Prostate gland (tissue), 2 donors: ENCODE measurements at regions not wholly inside any gene's neighbourhood (a gene's known extent, or its start where the extent isn't known, plus 50 kb on each side); places are given as distances from the start of the nearest gene placed in this dataset.
"Not testable (repeated sequence)": the region's sequence is repeated elsewhere in the genome, so short reads cannot be mapped to it uniquely, and the experiment has no call there.

Experiments
- DNase-seq: peaks from one replicate; pipeline ENCODE4 v3.0.0-alpha.2; 2019; ENCODE audit warnings: low spot score
- H3K27ac ChIP-seq, 2 donors: fragments of 200-600 bp; sonication (generic); 2 replicates each; pipeline ENCODE4 v1.5.1; 2017 to 2019
- H3K27me3 ChIP-seq: fragments of 200-600 bp; sonication (generic); replicated peaks from 2 replicates; pipeline ENCODE4 v1.5.1; 2019; ENCODE audit not compliant: insufficient read depth
- H3K36me3 ChIP-seq, 2 donors: fragments of 200-600 bp; sonication (generic); 1 replicate in 1 of 2; 2 replicates in 1 of 2; pipeline versions ENCODE4 v1.5.1 to v1.8.1; 2017 to 2019
- H3K4me1 ChIP-seq: fragments of 200-600 bp; sonication (generic); replicated peaks from 2 replicates; pipeline ENCODE4 v1.5.1; 2019
- H3K4me3 ChIP-seq, 2 donors: fragments of 200-600 bp; sonication (generic); 2 replicates each; pipeline ENCODE4 v1.5.1; 2017 to 2019
- H3K9me3 ChIP-seq: fragments of 200-600 bp; sonication (generic); 2 replicates; pipeline ENCODE4 v1.5.1; 2017
- CTCF ChIP-seq, 4 experiments: fragments of 200-600 bp in 2 of 4; fragments of 450-650 bp in 2 of 4; sonication (generic) in 2 of 4; IDR thresholded peaks; 1 replicate in 3 of 4; 2 replicates in 1 of 4; pipeline ENCODE4 v1.5.1; 2016 to 2019; ENCODE audit warnings: antibody characterized with exemption in 4 of 4, mild to moderate bottlenecking in 2 of 4, moderate library complexity in 2 of 4
- POLR2A ChIP-seq: fragments of 450-650 bp; IDR thresholded peaks from one replicate; pipeline ENCODE4 v1.6.1; 2016; ENCODE audit warnings: antibody characterized with exemption, mild to moderate bottlenecking
- POLR2AphosphoS5 ChIP-seq: sonication (generic); formaldehyde crosslinking; IDR thresholded peaks from one replicate; pipeline ENCODE4 v1.6.1; 2017; ENCODE audit warnings: antibody characterized with exemption
- WGBS: methylation state at CpG from one replicate; pipeline ENCODE4 v1.1.5; 2018; 5-methylcytosine and 5-hydroxymethylcytosine counted together
- intact Hi-C: fragments of 100-400 bp; cut with DNase I; formaldehyde crosslinking; loops from one replicate; pipeline ENCODE4 v1.14.2; 2022

GRCh38 chr9:74095925-74096324 is 401.2 kb upstream of the RORB start:
- H3K27me3 ChIP-seq, result no peaks in the 10 kb centered on the region
- no peak for DNase-seq
- no peak overlapping the region for H3K4me3 ChIP-seq
- WGBS, result 86% methylated on average over 2 of the region's 2 CpGs
- intact Hi-C loops, result no loop called here
- no peak overlapping the region for H3K27ac ChIP-seq
- H3K4me1 ChIP-seq, result no peaks in the 10 kb centered on the region
- H3K36me3 ChIP-seq, result no peaks in the 10 kb centered on the region
- TF ChIP-seq POLR2A (no peak), POLR2AphosphoS5 (no peak), CTCF (IDR thresholded peaks at IDR 0.05) (no peak)
- H3K9me3 ChIP-seq, result no peaks in the 10 kb centered on the region

- no peak for DNase-seq
- 88% methylated on average over 2 of the region's 2 CpGs for WGBS
- no peaks in the 10 kb centered on the region for H3K4me1 ChIP-seq
- H3K9me3 ChIP-seq, result no peaks in the 10 kb centered on the region
- H3K27me3 ChIP-seq, result no peaks in the 10 kb centered on the region
- no peak for TF ChIP-seq CTCF (IDR thresholded peaks at IDR 0.05)
- no peak for TF ChIP-seq POLR2AphosphoS5
- no peak for TF ChIP-seq POLR2A
- no peaks in the 10 kb centered on the region for H3K36me3 ChIP-seq
- H3K4me3 ChIP-seq, result no peak overlapping the region
- intact Hi-C loops, result no loop called here
- H3K27ac ChIP-seq, result no peak overlapping the region
Measured at GRCh38 chr9:74096420-74096819, 400.7 kb upstream of the RORB start.

- TF ChIP-seq POLR2AphosphoS5 (no peak), CTCF (IDR thresholded peaks at IDR 0.05) (no peak), POLR2A (no peak)
- H3K4me1 ChIP-seq, result no peaks in the 10 kb centered on the region
- intact Hi-C loops, result no loop called here
- no peaks in the 10 kb centered on the region for H3K27me3 ChIP-seq
- H3K27ac ChIP-seq, result no peak overlapping the region
- DNase-seq, result no peak
- H3K36me3 ChIP-seq, result no peaks in the 10 kb centered on the region
- WGBS, result 88% methylated on average over 1 of the region's 1 CpG
- H3K9me3 ChIP-seq, result no peaks in the 10 kb centered on the region
- H3K4me3 ChIP-seq, result no peak overlapping the region
Measured at GRCh38 chr9:74100042-74100441, 397.1 kb upstream of the RORB start.

GRCh38 chr9:74102148-74102547 is 395.0 kb upstream of the RORB start:
- H3K4me1 ChIP-seq, H3K27ac ChIP-seq, H3K9me3 ChIP-seq, intact Hi-C loops, H3K4me3 ChIP-seq, DNase-seq, H3K36me3 ChIP-seq, H3K27me3 ChIP-seq: not testable (repeated sequence)
- 52% methylated on average over 1 of the region's 1 CpG for whole genome bisulfite sequencing

- Histone ChIP-seq H3K27ac (no peak overlapping the region), H3K36me3 (no peaks in the 10 kb centered on the region), H3K9me3 (no peaks in the 10 kb centered on the region), H3K4me3 (no peak overlapping the region), H3K27me3 (no peaks in the 10 kb centered on the region), H3K4me1 (no peaks in the 10 kb centered on the region)
- 93% methylated on average over 1 of the region's 1 CpG for WGBS
- intact Hi-C loops, result no loop called here
- DNase-seq, result no peak
- TF ChIP-seq CTCF (IDR thresholded peaks at IDR 0.05) (no peak), POLR2AphosphoS5 (no peak), POLR2A (no peak)
Measured at GRCh38 chr9:74102702-74103101, 394.4 kb upstream of the RORB start.

GRCh38 chr9:74107692-74108091 is 389.4 kb upstream of the RORB start:
- Histone ChIP-seq H3K36me3 (no peaks in the 10 kb centered on the region), H3K4me3 (no peak overlapping the region), H3K27me3 (no peaks in the 10 kb centered on the region), H3K27ac (no peak overlapping the region), H3K4me1 (no peaks in the 10 kb centered on the region), H3K9me3 (no peaks in the 10 kb centered on the region)
- TF ChIP-seq POLR2AphosphoS5 (no peak), POLR2A (no peak), CTCF (IDR thresholded peaks at IDR 0.05) (no peak)
- no peak for DNase-seq
- intact Hi-C loops, result no loop called here
- WGBS, result 96% methylated on average over 1 of the region's 1 CpG
